Stomach smooth muscle (tissue), 2 donors: ENCODE measurements at regions not wholly inside any gene's neighbourhood (a gene's known extent, or its start where the extent isn't known, plus 50 kb on each side); places are given as distances from the start of the nearest gene placed in this dataset.

ENCODE experiments used
- H3K27ac ChIP-seq: one replicate; pipeline ENCODE4 v1.7.0; 2013; ENCODE audit warnings: mild to moderate bottlenecking, low read length, inconsistent platforms
- H3K27me3 ChIP-seq, 2 donors: one replicate each; pipeline ENCODE4 v1.7.0; 2013; ENCODE audit warnings: low read length in 2 of 2; ENCODE audit not compliant: insufficient read depth in 2 of 2, control insufficient read depth in 1 of 2
- H3K36me3 ChIP-seq, 2 donors: one replicate each; pipeline ENCODE4 v1.7.0; 2013; ENCODE audit warnings: low read length in 2 of 2; ENCODE audit not compliant: control insufficient read depth in 2 of 2, insufficient read depth in 2 of 2
- H3K4me1 ChIP-seq: one replicate; pipeline ENCODE4 v1.7.0; 2013; ENCODE audit warnings: low read length; ENCODE audit not compliant: control insufficient read depth, insufficient read depth
- H3K4me3 ChIP-seq, 2 donors: one replicate each; pipeline ENCODE4 v1.7.0; 2013; ENCODE audit warnings: low read length in 2 of 2
- H3K9ac ChIP-seq, 2 donors: one replicate each; pipeline ENCODE4 v1.7.0; 2013; ENCODE audit warnings: low read length in 2 of 2, mild to moderate bottlenecking in 1 of 2
- H3K9me3 ChIP-seq, 2 donors: one replicate each; pipeline ENCODE4 v1.7.0; 2013; ENCODE audit warnings: low read length in 2 of 2; ENCODE audit not compliant: control insufficient read depth in 2 of 2
- donor health status: healthy.
- donor health status: Pancreatic carcinoma.

DNA sequence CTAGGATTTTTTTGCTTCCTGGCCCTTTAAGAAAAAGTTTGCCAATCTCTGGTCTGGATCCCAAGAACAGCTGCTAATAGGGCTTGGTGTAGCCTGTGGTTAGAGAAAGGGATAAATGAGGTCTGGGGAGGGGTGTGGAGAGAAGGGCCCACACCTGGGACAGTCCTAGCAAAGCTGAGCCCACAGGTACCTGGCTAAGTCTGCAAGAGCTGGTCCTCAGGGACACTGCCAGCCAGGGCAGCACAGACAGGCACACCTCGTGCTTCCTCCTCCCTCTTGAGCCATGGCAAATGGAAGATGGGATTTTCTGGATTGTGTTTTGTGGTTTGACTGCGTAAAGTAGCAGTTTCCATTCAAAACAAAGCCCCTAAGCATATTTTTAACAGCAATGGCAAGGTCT lies 217.5 kb downstream of the SOX9 start:
- H3K9me3 ChIP-seq = no peaks in the 10 kb centered on the region
- peaks cover 0 to 14% of the 10 kb centered on the region in 2 donors for H3K27me3 ChIP-seq
- H3K4me3 ChIP-seq = no peak overlapping the region
- H3K4me1 ChIP-seq = peaks cover 8% of the 10 kb centered on the region
- no peak overlapping the region for H3K27ac ChIP-seq
- no peak overlapping the region for H3K9ac ChIP-seq
- H3K36me3 ChIP-seq = no peaks in the 10 kb centered on the region

DNA sequence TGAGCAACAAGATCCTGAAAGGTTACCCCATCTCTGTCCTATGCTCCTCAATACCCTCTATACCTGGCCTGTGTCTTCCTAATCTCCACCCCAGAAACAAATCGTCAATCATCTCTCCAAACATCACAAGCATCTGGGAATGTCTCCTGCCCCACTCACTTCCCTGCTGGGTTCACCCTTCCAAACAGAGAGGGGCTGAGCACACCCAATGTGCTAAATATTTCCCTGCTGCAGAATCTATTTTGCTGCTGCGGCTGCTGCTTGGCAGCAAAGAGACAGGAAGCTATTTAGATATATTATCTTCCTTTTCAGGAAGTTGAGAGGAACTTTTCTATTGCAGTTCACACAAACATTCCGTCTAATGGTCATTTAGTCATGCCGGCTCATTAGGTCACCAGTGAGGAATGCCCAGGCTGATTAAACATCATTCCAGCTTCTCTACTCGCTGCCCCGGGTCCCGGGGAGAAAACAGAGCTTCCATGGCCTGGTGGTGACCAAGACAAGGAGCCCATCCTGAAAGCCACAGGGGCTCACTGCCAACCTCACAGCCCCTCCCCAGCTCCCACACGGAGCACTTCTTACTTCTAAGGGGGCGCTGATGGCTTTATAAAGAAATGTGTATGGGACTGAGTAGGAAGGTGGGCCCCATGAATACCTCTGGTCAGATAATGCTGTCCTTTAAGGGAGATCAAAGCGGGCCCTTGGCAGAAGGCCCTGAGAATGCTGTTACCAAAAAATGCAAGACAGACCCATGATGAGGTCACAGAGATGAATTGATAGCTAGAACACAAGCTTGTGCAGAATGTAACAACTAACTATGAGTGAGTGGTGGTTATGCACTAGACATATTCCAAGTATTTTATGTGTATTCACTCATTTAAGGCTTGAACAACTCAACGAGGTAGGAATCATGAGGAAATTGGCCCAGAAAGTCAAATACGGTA lies 218.3 kb downstream of the SOX9 start:
- H3K9ac ChIP-seq = no peak overlapping the region
- no peaks in the 10 kb centered on the region for H3K36me3 ChIP-seq
- H3K4me1 ChIP-seq = peaks cover 8% of the 10 kb centered on the region
- no peaks in the 10 kb centered on the region for H3K9me3 ChIP-seq
- H3K27ac ChIP-seq = no peak overlapping the region
- H3K27me3 ChIP-seq = peaks cover 0 to 14% of the 10 kb centered on the region in 2 donors
- no peak overlapping the region for H3K4me3 ChIP-seq

DNA sequence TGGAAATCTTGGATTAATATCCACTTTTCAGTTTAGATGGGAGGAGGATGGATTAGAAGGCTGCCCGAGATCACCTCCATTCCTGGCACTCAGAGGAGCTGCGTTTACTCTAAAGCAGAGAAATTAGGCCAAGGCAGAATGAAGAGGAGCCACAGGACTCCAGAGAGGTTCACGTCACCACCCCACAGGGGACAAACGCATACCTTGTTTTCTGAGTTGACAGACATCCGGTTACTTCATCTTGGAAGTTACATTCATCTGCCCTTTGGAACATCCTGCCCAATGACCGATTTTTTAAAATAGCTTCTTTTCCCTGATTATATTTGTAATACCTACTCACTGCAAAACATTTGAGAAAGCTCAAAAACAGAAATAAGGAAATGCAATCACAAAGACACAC lies 220.0 kb downstream of the SOX9 start:
- Histone ChIP-seq H3K27me3 (peaks cover 0 to 16% of the 10 kb centered on the region in 2 donors), H3K4me3 (no peak overlapping the region), H3K4me1 (peaks cover 8% of the 10 kb centered on the region), H3K9ac (no peak overlapping the region), H3K36me3 (no peaks in the 10 kb centered on the region), H3K9me3 (no peaks in the 10 kb centered on the region), H3K27ac (no peak overlapping the region)

DNA sequence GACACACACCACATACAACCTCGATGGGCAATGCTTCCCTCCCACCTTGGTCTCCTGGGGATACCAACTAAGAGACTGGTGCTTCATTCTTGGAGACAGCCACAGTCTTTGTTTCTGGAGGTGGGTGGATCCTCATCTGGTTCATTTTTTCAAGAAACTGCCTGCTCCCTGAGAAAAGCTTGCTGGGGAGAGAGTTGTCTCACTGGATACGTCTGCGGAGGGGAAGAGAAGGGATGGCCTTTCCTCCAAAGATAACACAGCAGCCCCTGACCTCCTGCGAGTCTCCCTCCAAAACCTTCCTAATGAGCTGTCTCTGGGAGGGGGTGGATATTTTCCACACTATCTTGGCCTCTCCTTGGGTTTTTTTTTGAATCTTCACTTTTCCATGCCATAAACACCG lies 221.2 kb downstream of the SOX9 start:
- H3K9me3 ChIP-seq = no peaks in the 10 kb centered on the region
- H3K27ac ChIP-seq = no peak overlapping the region
- peaks cover 8% of the 10 kb centered on the region for H3K4me1 ChIP-seq
- no peak overlapping the region for H3K4me3 ChIP-seq
- peaks cover 0 to 16% of the 10 kb centered on the region in 2 donors for H3K27me3 ChIP-seq
- H3K9ac ChIP-seq = no peak overlapping the region
- no peaks in the 10 kb centered on the region for H3K36me3 ChIP-seq

DNA sequence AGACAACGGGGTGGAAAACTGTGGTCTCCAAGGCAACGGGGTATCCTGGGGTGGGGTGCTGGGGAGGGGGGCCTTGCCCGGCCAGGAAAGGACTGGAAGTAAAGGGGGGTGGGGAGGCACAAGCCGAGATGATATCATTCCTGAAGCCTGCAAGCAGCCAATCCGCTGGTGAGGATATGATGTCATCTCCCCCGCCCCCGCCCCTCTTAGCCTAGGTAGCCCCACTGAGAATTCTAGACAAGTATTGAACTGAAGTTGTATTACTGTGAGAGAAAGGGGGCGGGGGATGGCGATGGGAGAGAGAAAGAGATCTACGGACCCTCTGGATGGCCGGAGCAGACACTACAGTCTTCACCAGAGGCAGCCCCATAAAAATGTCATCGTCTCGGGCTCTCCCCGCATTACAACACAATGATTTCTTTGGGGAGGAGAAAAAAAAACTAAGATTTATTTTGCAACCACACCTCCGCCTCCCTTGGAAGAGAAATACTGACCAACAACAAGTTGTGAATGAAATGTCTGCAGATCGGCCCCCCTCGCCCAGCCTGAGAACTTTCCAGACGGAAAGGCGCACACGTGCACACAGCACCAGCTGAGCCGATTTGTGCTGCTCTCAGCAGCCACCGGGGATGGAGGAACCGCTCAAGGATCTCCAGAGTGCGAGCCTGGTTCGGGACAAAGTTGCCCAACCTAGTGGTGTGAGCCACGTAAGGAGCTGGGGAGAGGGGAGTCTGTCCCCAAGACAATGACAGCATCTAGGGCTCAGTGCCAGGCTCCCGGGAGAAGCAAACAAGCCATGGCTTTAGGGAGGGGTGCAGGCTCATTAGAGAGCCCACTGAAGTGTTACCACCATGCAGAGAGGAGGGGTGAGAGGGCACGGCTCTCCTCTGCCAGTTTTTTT lies 222.1 kb downstream of the SOX9 start:
- peaks cover 0 to 13% of the 10 kb centered on the region in 2 donors for H3K27me3 ChIP-seq
- H3K27ac ChIP-seq = no peak overlapping the region
- no peak overlapping the region for H3K4me3 ChIP-seq
- peaks cover 8% of the 10 kb centered on the region for H3K4me1 ChIP-seq
- no peaks in the 10 kb centered on the region for H3K9me3 ChIP-seq
- H3K9ac ChIP-seq = no peak overlapping the region
- no peaks in the 10 kb centered on the region for H3K36me3 ChIP-seq

DNA sequence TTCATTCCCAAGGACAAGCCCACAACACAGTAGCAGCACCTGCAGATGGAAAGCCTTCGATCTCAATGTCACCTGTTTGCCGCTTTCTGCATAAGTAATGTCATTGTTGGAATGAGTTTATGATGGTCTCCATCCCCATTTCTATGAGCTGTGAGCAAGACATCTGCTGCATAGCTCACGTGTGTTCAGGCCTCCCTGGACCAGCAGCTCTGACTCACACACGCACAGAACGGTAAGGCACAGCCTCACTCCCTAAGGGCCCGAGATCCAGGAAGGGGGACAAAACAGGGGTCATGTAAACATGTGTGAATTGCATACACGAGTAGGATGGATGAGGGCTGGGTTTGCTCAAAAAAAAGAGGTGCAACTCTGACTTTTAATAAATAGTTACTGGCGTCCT lies 223.1 kb downstream of the SOX9 start:
- Histone ChIP-seq H3K9ac (no peak overlapping the region), H3K27me3 (peaks cover 0 to 13% of the 10 kb centered on the region in 2 donors), H3K4me3 (no peak overlapping the region), H3K36me3 (no peaks in the 10 kb centered on the region), H3K9me3 (no peaks in the 10 kb centered on the region), H3K4me1 (peaks cover 5% of the 10 kb centered on the region), H3K27ac (no peak overlapping the region)

DNA sequence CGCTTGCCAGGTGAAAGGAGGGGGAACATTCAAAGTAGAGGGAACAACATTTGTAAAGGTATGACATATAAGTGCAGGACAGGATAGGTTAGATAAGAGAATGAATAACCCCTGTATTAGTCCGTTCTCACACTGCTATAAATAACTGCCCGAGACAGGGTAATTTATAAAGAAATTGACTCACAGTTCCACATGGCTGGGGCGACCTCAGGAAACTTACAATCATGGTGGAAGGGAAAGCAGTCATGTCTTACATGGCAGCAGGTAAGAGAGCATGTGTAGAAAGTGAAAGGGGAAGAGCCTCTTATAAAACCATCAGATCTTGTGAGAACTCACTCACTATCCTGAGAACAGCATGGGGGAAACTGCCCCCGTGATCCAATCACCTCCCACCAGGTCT lies 223.8 kb downstream of the SOX9 start:
- Histone ChIP-seq H3K27me3 (peaks cover 0 to 13% of the 10 kb centered on the region in 2 donors), H3K36me3 (no peaks in the 10 kb centered on the region), H3K27ac (no peak overlapping the region), H3K9ac (no peak overlapping the region), H3K4me1 (no peaks in the 10 kb centered on the region), H3K9me3 (no peaks in the 10 kb centered on the region), H3K4me3 (no peak overlapping the region)

DNA sequence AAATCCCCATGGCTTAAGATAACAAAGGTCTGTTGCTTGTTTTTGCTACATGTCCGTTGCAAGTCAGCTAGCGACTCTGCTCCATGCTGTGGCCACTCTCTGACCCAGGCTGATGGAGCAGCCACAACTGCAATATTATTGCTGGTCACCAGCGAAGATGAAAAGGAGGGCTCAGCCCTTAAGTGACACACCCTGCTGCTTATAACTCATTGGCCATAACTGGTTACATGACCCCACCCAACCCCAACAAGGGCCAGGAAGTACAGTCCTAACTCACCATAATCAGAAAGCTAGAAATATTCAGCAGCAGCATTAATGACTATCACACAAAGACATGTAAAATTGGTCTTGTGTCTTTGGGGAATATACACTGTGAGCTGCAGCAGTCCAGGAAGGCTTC lies 224.3 kb downstream of the SOX9 start:
- Histone ChIP-seq H3K9ac (no peak overlapping the region), H3K27ac (no peak overlapping the region), H3K27me3 (peaks cover 0 to 13% of the 10 kb centered on the region in 2 donors), H3K9me3 (no peaks in the 10 kb centered on the region), H3K4me1 (no peaks in the 10 kb centered on the region), H3K4me3 (no peak overlapping the region), H3K36me3 (no peaks in the 10 kb centered on the region)

DNA sequence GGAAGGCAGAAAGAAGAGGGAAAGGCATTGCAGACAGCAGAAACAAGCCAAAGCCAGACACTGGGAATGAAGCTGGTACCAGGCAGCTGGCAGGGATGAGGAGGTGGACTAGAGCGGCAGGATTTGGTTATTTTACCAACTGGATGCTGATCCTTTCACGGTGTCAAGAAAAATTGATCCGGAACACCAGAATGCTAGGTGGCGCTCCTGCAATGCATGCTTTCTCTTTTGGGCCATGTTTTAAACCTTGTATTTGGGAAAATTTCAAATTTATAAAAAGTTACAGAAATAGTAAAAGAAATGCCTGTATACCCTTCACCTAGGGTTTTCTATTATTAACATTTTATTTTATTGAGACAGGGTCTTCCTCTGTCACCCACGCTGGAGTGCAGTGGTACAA lies 224.7 kb downstream of the SOX9 start:
- no peak overlapping the region for H3K4me3 ChIP-seq
- H3K9ac ChIP-seq = no peak overlapping the region
- peaks cover 0 to 10% of the 10 kb centered on the region in 2 donors for H3K27me3 ChIP-seq
- H3K9me3 ChIP-seq = no peaks in the 10 kb centered on the region
- H3K4me1 ChIP-seq = no peaks in the 10 kb centered on the region
- no peak overlapping the region for H3K27ac ChIP-seq
- no peaks in the 10 kb centered on the region for H3K36me3 ChIP-seq

DNA sequence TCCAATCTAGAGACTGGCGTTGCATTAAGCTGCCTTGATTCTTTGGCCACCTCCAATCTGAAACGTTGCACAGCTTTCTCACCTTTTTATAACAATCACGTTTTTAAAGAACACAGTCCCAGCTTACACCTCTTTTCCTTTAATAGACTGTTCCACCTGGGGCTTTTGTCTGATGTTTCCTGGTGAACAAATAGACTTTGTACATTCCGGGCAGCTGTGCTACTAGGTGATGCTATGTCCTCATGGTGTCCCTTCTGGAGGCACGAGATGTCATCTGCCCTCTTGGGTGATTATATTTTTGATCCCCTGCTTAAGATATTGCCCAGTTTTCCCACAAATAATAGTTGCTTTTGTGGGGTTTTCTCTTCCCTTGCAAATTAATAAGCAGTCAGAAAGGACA lies 225.5 kb downstream of the SOX9 start:
- Histone ChIP-seq H3K36me3 (no peaks in the 10 kb centered on the region), H3K9ac (no peak overlapping the region), H3K4me3 (no peak overlapping the region), H3K4me1 (no peaks in the 10 kb centered on the region), H3K27me3 (peaks cover 0 to 10% of the 10 kb centered on the region in 2 donors), H3K9me3 (no peaks in the 10 kb centered on the region), H3K27ac (no peak overlapping the region)
